GM12878 (cell line): ENCODE measurements at regions not wholly inside any gene's neighbourhood (a gene's known extent, or its start where the extent isn't known, plus 50 kb on each side); places are given as distances from the start of the nearest gene placed in this dataset.

ENCODE experiments used
- BMI1 ChIP-seq: fragments of 450-650 bp; IDR thresholded peaks from 2 replicates; pipeline ENCODE4 v1.6.1; 2016; ENCODE audit warnings: mild to moderate bottlenecking, moderate library complexity, borderline replicate concordance
- CREM ChIP-seq: IDR thresholded peaks from 2 replicates; pipeline ENCODE4 v1.6.1; 2014; ENCODE audit warnings: antibody characterized with exemption, low read depth
- E2F8 ChIP-seq: fragments of 450-650 bp; IDR thresholded peaks from 2 replicates; pipeline ENCODE4 v1.6.1; 2018; ENCODE audit warnings: mild to moderate bottlenecking, low read depth, moderate library complexity; ENCODE audit not compliant: partially characterized antibody
- E4F1 ChIP-seq: fragments of 450-650 bp; IDR thresholded peaks from 2 replicates; pipeline ENCODE4 v1.6.1; 2018; ENCODE audit warnings: borderline replicate concordance, mild to moderate bottlenecking; ENCODE audit not compliant: partially characterized antibody
- ETV6 ChIP-seq, 2 experiments: fragments of 450-650 bp in 1 of 2; IDR thresholded peaks in 1 of 2; conservative IDR thresholded peaks in 1 of 2; 2 replicates each; pipeline ENCODE4 v1.6.1; 2014; ENCODE audit warnings: antibody characterized with exemption in 1 of 2, borderline replicate concordance in 1 of 2, low read depth in 1 of 2, mild to moderate bottlenecking in 1 of 2, moderate library complexity in 1 of 2
- GATAD2B ChIP-seq: fragments of 450-650 bp; conservative IDR thresholded peaks from 2 replicates; pipeline ENCODE4 v1.6.1; 2017; ENCODE audit warnings: low read depth, mild to moderate bottlenecking, moderate library complexity
- IKZF2 ChIP-seq, 2 experiments: fragments of 450-650 bp; IDR thresholded peaks; 2 replicates each; pipeline ENCODE4 v1.6.1; 2017; ENCODE audit warnings: mild to moderate bottlenecking in 2 of 2, moderate library complexity in 2 of 2
- LARP7 ChIP-seq: fragments of 450-650 bp; IDR thresholded peaks from 2 replicates; pipeline ENCODE4 v1.6.1; 2017; ENCODE audit warnings: mild to moderate bottlenecking
- MEF2B ChIP-seq: fragments of 450-650 bp; IDR thresholded peaks from 2 replicates; pipeline ENCODE4 v1.6.1; 2018; ENCODE audit warnings: mild to moderate bottlenecking, moderate library complexity; ENCODE audit not compliant: partially characterized antibody, poor library complexity, severe bottlenecking
- NFXL1 ChIP-seq: fragments of 450-650 bp; IDR thresholded peaks from 2 replicates; pipeline ENCODE4 v1.6.1; 2017; ENCODE audit warnings: antibody characterized with exemption, mild to moderate bottlenecking, borderline replicate concordance
- NFYB ChIP-seq: IDR thresholded peaks from 2 replicates; pipeline ENCODE4 v1.6.1; 2011; ENCODE audit warnings: low read depth, mild to moderate bottlenecking, low read length, improper control_type of control experiment, moderate library complexity; ENCODE audit not compliant: insufficient read depth
- POLR2AphosphoS2 ChIP-seq: IDR thresholded peaks from 2 replicates; pipeline ENCODE4 v1.6.1; 2011; ENCODE audit warnings: low read depth, mild to moderate bottlenecking, low read length, improper control_type of control experiment, moderate library complexity
- RB1 ChIP-seq: fragments of 450-650 bp; formaldehyde crosslinking; IDR thresholded peaks from 2 replicates; pipeline ENCODE4 v1.6.1; 2017; ENCODE audit warnings: mild to moderate bottlenecking, borderline replicate concordance
- RELB ChIP-seq: fragments of 450-650 bp; IDR thresholded peaks from 2 replicates; pipeline ENCODE4 v1.6.1; 2017; ENCODE audit warnings: low read depth, mild to moderate bottlenecking, moderate library complexity
- SIN3A ChIP-seq: IDR thresholded peaks from 2 replicates; pipeline ENCODE4 v1.6.1; 2012; ENCODE audit warnings: low read depth, low read length, improper control_type of control experiment
- SMAD1 ChIP-seq: fragments of 450-650 bp; IDR thresholded peaks from 2 replicates; pipeline ENCODE4 v1.6.1; 2018; ENCODE audit warnings: mild to moderate bottlenecking, low read depth; ENCODE audit not compliant: partially characterized antibody
- SMAD5 ChIP-seq: IDR thresholded peaks from 2 replicates; pipeline ENCODE4 v1.6.1; 2016; ENCODE audit warnings: antibody characterized with exemption, low read depth
- STAT3 ChIP-seq: IDR thresholded peaks from 2 replicates; pipeline ENCODE4 v1.6.1; 2011; ENCODE audit warnings: low read depth, low read length, improper control_type of control experiment
- SUPT20H ChIP-seq: IDR thresholded peaks from 2 replicates; pipeline ENCODE4 v1.6.1; 2011; ENCODE audit warnings: low read depth, mild to moderate bottlenecking, low read length, moderate library complexity, borderline replicate concordance; ENCODE audit not compliant: control insufficient read depth
- SUZ12 ChIP-seq: fragments of 200-600 bp; sonication (generic); IDR thresholded peaks from one replicate; pipeline ENCODE4 v1.6.1; 2018; ENCODE audit warnings: antibody characterized with exemption, mild to moderate bottlenecking; ENCODE audit not compliant: unreplicated experiment
- TCF7 ChIP-seq: IDR thresholded peaks from 2 replicates; pipeline ENCODE4 v1.6.1; 2014; ENCODE audit warnings: antibody characterized with exemption, borderline replicate concordance
- WRNIP1 ChIP-seq: IDR thresholded peaks from 2 replicates; pipeline ENCODE4 v1.6.1; 2011; ENCODE audit warnings: low read depth, low read length, improper control_type of control experiment, borderline replicate concordance
- ZNF24 ChIP-seq: fragments of 450-650 bp; IDR thresholded peaks from 2 replicates; pipeline ENCODE4 v1.6.1; 2017; ENCODE audit warnings: antibody characterized with exemption, mild to moderate bottlenecking
- ZSCAN29 ChIP-seq: fragments of 450-650 bp; IDR thresholded peaks from 2 replicates; pipeline ENCODE4 v1.6.1; 2017; ENCODE audit warnings: mild to moderate bottlenecking, moderate library complexity

GRCh38 chr14:50001151-50001998, 108.5 kb downstream of the ARF6 start (continued):
- TF ChIP-seq ETV6 (conservative IDR thresholded peaks at IDR 0.05 in 1 of 2, IDR thresholded peaks at IDR 0.05 in 1 of 2; ENCODE audit: borderline replicate concordance in 1 of 2, low read depth in 1 of 2), result no peak
- TF ChIP-seq STAT3, result no peak
- no peak for TF ChIP-seq TCF7
- TF ChIP-seq NFXL1, result no peak
- no peak for TF ChIP-seq E4F1
- no peak for TF ChIP-seq SUZ12
- TF ChIP-seq SMAD5, result no peak; the same call in 1 of the 2 replicates
- TF ChIP-seq RELB, result peak; percentile 76; the same call in 1 of the 2 replicates
- TF ChIP-seq GATAD2B, result peak; percentile 57
- no peak for TF ChIP-seq POLR2AphosphoS2
- 0 out of 2 replicates have a peak, but pooled peaks have one; percentile 16 for TF ChIP-seq NFYB
- peak; percentile 37 for TF ChIP-seq SMAD1
- TF ChIP-seq SIN3A, result no peak; the same call in 1 of the 2 replicates
- TF ChIP-seq E2F8, result no peak
- peak in 1 of 2 experiments; percentile 84; a peak in 2 of 4 replicates for TF ChIP-seq IKZF2 (IDR thresholded peaks at IDR 0.05)
- TF ChIP-seq ZSCAN29, result no peak
- peak; percentile 94 for TF ChIP-seq CREM
- TF ChIP-seq MEF2B, result no peak
- no peak for TF ChIP-seq WRNIP1
- TF ChIP-seq SUPT20H, result no peak
- peak; percentile 47; the same call in 1 of the 2 replicates for TF ChIP-seq RB1
- TF ChIP-seq ZNF24, result no peak
- peak; percentile 44; the same call in 1 of the 2 replicates for TF ChIP-seq LARP7
- no peak for TF ChIP-seq BMI1
